VCaP (cell line): ENCODE measurements at regions not wholly inside any gene's neighbourhood (a gene's known extent, or its start where the extent isn't known, plus 50 kb on each side); places are given as distances from the start of the nearest gene placed in this dataset.
A peak's percentile ranks its signal among the peaks of the same experiment; 100 is the strongest.

Experiments used
- H3K27ac ChIP-seq: fragments of 450-650 bp; 2 replicates; pipeline ENCODE4 v1.5.1; 2017
- TF ChIP-seq, protein P1 (sequence below): fragments of 450-650 bp; conservative IDR thresholded peaks from 2 replicates; pipeline ENCODE4 v1.5.1; 2017; ENCODE audit warnings: mild to moderate bottlenecking, moderate library complexity

DNA sequence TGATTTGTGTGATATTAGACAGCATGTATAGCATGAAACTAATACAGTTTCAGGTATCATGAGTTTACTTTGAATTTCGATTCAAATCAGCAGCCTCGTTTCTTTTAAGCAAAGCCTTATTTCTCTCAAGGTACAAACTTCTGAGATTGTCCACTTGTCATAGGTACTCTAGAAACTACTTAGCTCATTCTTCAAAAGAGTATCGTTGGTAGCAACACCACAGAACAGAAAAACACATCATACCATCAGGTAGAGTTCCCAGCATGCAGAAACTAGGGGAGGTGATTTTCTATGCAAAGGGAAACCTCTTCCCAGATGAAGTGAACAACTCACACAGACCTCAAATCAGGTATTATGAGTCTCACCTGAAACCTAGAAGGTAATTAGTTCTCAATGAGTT is 237.0 kb upstream of the SOX9 start:
- no peak overlapping the region for H3K27ac ChIP-seq
- TF ChIP-seq, protein P1, sequence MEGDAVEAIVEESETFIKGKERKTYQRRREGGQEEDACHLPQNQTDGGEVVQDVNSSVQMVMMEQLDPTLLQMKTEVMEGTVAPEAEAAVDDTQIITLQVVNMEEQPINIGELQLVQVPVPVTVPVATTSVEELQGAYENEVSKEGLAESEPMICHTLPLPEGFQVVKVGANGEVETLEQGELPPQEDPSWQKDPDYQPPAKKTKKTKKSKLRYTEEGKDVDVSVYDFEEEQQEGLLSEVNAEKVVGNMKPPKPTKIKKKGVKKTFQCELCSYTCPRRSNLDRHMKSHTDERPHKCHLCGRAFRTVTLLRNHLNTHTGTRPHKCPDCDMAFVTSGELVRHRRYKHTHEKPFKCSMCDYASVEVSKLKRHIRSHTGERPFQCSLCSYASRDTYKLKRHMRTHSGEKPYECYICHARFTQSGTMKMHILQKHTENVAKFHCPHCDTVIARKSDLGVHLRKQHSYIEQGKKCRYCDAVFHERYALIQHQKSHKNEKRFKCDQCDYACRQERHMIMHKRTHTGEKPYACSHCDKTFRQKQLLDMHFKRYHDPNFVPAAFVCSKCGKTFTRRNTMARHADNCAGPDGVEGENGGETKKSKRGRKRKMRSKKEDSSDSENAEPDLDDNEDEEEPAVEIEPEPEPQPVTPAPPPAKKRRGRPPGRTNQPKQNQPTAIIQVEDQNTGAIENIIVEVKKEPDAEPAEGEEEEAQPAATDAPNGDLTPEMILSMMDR, result no peak

DNA sequence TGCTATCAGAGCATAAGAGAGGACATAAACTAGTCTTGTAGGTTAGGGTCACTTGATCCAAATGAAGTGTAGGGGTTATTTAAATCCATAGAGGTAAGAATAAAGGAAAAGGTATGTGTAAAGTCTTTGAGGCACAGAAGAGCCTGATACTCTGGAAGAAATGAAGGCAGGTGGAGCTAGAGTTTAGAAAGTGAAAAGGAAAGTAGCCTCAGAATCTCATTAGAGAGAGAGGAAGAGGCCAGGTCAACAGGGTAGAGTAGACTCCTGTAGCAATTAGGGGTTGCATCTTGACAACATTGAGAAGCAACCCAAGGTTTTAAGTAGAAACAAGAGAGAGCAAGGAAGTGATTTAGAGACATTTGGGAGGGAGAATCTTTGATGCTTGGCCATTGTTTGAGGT is 235.2 kb upstream of the SOX9 start:
- TF ChIP-seq, protein P1, result no peak
- no peak overlapping the region for H3K27ac ChIP-seq

DNA sequence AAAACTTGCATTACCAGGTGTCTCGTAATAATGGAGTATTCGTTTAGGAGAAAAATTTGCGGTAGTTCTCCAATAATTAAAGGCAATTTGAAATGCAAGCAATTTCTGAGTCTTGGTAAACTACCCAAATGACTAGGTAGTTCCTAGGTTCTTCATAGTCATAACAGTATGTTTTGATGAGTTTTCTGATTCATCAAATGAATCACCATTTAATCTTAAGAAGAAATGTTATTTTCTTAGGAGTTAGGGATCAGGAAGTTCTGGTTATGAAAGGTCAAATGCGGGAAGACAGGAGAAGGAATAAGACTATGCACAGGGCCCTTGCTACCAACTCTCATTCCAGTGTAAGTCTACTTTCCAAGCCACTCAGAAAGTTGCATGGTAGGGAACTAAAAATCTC is 221.5 kb upstream of the SOX9 start:
- TF ChIP-seq, protein P1, result no peak
- no peak overlapping the region for H3K27ac ChIP-seq

DNA sequence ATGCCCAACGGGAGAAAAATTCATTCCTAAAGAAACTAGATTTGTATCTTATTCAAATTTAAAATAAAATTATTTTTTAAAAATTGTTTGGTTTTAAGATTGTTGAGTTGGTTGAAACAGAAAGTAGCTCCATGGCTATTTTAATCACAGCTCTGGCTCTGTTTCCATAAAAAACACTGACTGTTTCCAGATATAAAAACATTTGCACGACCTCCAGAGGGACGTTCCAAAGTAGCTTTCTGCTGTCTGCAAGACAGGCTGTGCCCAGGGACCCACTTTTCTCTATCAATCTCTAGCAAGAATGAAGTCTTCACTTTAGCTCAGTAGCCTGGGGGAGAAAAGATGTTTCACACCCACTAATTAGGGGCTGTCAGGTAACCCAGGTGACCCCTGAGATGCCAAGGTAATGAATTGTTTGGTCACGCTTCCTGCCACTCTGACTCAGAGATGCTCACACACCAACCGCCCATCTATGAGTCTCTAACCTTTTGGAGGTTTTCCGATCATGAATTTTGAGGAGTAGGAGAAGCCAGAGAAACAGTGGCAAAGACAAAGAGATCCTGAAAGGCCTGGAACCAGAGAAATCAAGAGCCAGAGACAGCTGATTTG is 220.1 kb upstream of the SOX9 start:
- TF ChIP-seq, protein P1, result no peak
- H3K27ac ChIP-seq, result no peak overlapping the region

DNA sequence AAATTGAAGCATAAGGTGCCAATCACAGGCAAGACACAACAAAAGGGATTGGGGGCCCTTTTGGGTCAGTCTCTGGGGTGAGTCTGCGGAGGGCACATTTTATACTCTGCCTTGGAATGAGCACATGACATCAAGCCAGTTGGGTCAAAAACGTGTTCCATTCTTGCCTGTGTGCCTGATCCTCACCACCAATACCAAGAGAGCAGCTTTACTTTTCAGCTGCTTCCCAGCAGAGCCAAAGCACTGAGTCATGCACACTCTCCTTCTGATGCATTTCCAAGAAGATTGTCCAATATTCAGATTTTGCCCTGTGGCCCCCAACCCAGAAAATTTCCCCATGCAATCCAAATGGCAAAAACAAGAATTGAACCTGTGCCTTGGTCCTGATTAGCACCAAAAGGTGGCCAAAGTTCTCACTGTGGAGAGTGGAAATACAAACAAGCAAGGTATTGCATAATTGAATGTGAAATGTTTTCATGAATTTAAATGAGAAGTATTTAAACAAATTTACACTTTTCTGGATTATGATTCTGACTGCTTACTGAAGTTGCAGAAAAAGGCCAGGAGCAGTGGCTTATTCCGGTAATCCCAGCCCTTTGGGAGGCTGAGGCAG is 217.8 kb upstream of the SOX9 start:
- no peak overlapping the region for H3K27ac ChIP-seq
- TF ChIP-seq, protein P1, result no peak

DNA sequence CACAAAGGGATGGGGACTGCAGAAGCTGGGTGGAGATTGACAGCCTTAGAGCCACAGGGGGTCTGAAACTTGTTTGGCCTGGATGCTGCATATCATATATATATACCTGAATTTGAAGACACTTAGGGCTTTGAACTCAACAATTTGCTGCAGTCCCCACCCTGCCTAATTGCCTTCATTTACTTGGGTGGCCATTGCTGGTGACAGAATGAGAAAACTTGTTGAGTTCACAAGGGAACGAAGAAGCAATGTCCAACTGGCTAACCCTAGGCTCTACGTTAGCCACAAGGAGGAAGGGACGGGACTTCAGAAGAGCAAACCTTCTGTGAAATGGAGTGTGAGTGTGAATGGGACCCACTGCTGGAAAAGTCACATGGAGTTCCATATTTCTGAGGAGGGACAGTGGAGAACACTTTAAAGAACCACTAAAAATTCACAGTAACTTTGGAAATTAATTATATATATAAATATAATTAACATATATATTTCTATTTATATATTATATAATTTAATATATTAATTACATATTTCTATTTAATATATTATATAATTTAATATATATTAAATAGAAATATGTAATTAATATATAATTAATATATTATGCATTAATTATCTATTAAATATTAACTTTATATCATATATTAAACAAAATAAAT is 215.3 kb upstream of the SOX9 start:
- H3K27ac ChIP-seq, result no peak overlapping the region
- TF ChIP-seq, protein P1, result no peak

DNA sequence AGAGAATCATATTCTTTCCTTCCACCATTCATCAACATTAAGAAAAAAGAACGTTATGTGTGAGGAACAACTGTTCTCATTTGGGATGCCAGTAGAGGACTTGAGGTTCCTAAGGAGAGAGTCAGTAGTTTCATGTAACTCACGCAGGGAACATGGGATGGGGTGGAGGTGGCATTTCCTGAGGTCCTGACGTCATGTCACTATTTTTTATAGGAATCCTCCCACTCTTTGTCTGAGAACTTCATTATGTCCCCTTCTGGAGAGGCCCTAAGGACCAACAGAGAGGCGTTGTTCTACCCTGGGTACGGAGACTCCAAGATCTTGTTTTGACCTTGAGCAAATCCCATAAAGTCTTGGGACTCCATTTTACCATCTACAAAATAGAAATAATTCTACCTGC is 211.7 kb upstream of the SOX9 start:
- H3K27ac ChIP-seq, result peak overlapping the region; percentile 67
- TF ChIP-seq, protein P1, result no peak
